ENCODE measurements at regions not wholly inside any gene's neighbourhood (a gene's known extent, or its start where the extent isn't known, plus 50 kb on each side); places are given as distances from the start of the nearest gene placed in this dataset.
"Not testable (repeated sequence)": the region's sequence is repeated elsewhere in the genome, so short reads cannot be mapped to it uniquely, and the experiment has no call there.

DNA sequence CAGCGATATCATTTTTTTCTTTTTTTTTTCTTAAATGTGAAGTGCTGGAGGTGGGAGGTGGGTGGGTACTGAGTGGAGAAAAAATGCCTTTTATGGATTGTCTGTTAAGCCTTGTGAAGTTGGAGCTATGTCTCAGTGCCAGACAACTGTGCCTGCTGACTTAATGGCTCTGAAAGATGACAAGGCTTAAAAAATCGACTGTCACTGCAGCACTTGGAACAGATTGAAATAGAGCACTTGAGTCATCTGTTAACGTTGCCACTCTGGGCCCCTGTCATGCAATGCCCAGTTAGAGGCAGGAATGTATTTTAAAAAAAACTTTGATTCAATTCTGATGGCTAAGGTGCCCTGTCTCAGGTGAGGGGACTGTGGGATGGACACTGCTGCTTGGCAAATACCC, 108.2 kb upstream of the HS3ST2 start:
- Histone ChIP-seq H3K9me3 (no peaks in the 10 kb centered on the region), H3K4me3 (no peak overlapping the region), H3K36me3 (no peaks in the 10 kb centered on the region), H3K27me3 (no peaks in the 10 kb centered on the region)
- DNase-seq: no peak

DNA sequence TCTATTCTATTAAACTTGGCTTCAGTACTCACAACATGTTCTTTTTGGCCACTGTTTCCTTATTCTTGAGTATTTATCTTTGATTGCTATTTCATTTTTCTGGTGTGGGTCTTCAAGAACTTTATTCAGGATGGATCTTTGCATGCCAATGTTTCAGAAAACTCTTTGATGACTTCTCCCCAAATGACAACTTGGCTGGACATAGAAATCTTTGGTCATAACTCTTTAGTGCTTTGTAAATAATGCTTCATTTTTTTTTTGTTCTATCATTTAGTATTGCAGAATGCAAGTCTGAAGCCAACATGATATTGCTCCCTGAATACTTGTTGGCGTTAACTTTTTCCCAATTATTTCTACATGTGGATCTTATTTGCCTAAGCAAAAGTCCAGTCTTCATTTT, 103.6 kb upstream of the HS3ST2 start:
- Histone ChIP-seq H3K4me3 (no peak overlapping the region), H3K27me3 (no peaks in the 10 kb centered on the region), H3K9me3 (peaks cover 21% of the 10 kb centered on the region), H3K36me3 (no peaks in the 10 kb centered on the region)
- DNase-seq: no peak

DNA sequence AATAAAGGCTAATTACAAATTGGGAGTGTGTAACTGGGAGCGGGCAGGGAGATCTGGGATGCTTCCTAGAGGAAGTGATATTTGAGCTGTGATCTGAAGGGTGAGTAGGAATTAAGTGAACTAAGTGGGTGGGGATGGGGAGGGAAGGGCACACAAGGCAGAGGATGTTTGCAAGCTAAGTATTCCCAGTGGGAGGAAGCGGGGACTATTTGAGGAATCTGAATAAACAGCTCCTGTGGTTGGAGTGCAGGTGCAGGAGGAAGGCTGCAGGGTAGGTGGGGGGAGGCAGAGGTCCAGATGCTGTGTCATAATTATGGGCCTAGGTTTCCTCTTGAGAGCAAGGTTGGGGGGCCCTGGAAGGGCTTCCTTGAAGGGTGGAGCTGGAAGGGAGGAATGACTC, 102.1 kb upstream of the HS3ST2 start:
- Histone ChIP-seq H3K4me3 (no peak overlapping the region), H3K36me3 (no peaks in the 10 kb centered on the region)
- no peak for DNase-seq

GRCh38 chr16:22712471-22712870, 101.5 kb upstream of the HS3ST2 start:
- Histone ChIP-seq H3K4me3 (no peak overlapping the region), H3K36me3 (no peaks in the 10 kb centered on the region), H3K9me3 (peaks cover 21% of the 10 kb centered on the region), H3K27me3 (no peaks in the 10 kb centered on the region)
- no peak for DNase-seq

More for the DNA sequence above, 102.1 kb upstream of the HS3ST2 start:
- Histone ChIP-seq H3K9me3 (peaks cover 21% of the 10 kb centered on the region), H3K27me3 (no peaks in the 10 kb centered on the region)

DNA sequence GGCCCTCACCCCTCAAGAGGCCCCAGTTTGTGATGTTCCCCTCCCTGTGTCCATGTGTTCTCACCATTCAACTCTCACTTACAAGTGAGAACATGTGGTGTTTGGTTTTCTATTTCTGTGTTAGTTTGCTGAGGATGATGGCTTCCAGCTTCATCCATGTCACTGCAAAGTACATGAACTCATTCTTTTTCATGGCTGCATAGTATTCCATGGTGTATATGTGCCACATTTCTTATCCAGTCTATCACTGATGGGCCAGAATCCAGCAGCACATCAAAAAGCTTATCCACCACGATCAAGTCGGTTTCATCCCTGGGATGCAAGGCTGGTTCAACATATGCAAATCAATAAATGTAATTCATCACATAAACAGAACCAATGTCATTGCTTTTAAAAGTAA, 95.4 kb upstream of the HS3ST2 start:
- H3K36me3 ChIP-seq, H3K27me3 ChIP-seq, DNase-seq, H3K9me3 ChIP-seq, H3K4me3 ChIP-seq: not testable (repeated sequence)

- Histone ChIP-seq H3K36me3 (no peaks in the 10 kb centered on the region), H3K27me3 (no peaks in the 10 kb centered on the region), H3K4me3 (no peak overlapping the region), H3K9me3 (no peaks in the 10 kb centered on the region; the same call in none of the 2 replicates)
- no peak for DNase-seq
Observed at GRCh38 chr16:22719945-22720344, 94.0 kb upstream of the HS3ST2 start.

DNA sequence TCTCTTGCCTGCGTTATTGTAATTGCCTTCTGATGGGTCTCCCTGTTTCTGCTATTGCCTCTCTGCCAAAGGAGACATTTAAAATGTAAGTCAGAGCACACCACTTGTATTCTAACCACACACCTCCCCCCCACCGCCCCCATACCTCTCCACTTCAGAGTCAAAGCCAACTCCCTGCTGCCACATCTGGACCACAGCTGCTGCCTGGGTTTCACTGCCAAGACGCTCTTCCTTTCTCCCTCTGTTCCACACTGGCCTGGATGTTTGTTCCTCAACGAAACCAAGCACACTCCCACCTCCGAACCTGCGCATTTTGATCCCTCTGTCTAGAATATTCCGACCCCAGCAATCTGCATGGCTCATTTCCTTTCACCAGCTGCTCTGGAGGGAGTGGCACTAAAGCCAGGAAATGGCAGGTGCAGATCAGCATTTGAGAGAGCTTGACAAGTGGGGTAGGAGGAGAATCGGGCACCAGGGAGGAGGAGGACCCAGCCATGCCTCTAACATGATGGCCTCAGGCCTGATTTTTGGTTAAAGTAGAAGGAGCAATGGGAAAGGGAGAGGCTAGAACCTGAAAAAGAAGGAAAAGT, 92.4 kb upstream of the HS3ST2 start:
- no peak overlapping the region for H3K4me3 ChIP-seq
- H3K36me3 ChIP-seq: no peaks in the 10 kb centered on the region
- H3K9me3 ChIP-seq: no peaks in the 10 kb centered on the region; the same call in none of the 2 replicates
- no peak for DNase-seq
- no peaks in the 10 kb centered on the region for H3K27me3 ChIP-seq

DNA sequence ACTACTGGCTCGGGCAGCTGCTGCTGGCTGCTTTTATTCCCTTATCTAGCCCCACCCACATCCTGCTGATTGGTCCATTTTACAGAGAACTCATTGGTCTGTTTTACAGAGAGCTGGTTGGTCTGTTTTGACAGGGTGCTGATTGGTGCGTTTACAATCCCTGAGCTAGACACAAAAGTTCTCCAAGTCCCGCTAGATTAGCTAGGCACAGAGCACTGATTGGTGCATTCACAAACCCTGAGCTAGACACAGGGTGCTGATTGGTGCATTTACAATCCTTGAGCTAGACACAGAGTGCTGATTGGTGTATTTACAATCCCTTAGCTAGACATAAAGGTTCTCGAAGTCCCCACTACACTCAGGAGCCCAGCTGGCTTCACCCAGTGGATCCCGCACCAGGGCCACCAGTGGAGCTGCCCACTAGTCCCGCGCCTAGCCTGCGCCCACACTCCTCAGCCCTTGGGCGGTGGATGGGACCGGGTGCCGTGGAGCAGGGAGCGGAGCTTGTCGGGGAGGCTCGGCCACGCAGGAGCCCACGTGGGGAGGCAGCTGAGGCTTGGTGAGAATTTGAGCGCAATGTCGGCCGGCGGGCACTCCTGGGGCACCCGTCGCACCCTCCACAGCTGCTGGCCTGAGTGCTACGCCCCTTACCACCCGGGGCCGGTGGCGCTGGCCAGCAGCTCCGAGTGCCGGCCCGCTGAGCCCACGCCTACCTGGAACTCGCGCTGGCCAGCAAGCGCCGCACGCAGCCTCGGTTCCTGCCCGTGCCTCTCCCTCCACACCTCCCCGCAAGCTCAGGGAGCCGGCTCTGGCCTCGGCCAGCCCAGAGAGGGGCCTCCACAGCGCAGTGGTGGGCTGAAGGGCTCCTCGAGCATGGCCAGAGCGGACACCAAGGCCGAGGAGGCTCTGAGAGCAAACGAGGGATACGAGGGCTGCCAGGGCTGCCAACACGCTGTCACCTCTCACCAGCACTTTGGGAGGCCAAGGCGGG, 91.1 kb upstream of the HS3ST2 start:
- H3K9me3 ChIP-seq, H3K36me3 ChIP-seq, H3K27me3 ChIP-seq, H3K4me3 ChIP-seq, DNase-seq: not testable (repeated sequence)

GRCh38 chr16:22726868-22727267, 87.1 kb upstream of the HS3ST2 start:
- no peak for DNase-seq
- Histone ChIP-seq H3K4me3 (no peak overlapping the region), H3K27me3 (no peaks in the 10 kb centered on the region; the same call in 1 of the 2 replicates), H3K36me3 (no peaks in the 10 kb centered on the region), H3K9me3 (no peaks in the 10 kb centered on the region; the same call in 1 of the 2 replicates)

DNA sequence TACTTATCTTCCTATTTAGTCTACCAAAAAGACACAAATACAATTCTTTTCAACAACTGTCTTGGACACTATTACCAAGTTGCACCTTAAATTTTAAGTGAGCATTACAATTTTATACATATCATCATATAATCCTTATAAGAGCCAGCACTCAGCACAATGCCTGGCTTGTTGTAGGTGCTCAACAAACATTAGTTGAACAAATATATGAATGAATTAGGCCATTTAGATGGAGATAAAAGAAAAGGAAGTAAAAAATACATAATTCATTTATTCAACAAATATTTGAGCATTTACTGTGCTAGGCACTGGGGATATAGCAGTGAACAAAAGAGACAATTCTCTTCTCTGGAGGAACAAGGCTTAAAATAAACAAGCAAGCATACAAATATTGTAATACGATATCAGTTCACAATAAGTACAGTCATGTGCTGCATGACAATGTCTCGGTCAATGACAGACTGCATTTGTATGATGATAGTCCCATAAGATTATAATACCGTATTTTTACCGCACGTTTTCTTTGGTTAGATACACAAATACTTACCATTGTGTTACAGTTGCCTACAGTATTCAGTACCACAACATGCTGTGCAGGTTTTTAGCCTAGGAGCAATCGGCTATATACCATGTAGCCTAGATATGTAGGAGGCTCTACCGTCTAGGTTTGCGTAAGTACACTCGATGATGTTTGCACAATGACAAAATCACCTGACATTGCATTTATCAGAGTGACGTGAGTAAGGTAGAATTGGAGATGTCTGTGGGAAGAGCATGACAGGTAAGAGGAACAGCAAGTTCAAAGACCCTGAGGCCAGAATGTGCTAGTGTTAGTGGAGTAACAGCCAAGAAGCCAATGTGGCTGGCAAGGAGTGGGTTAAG, 86.4 kb upstream of the HS3ST2 start:
- Histone ChIP-seq H3K4me3 (no peak overlapping the region), H3K9me3 (no peaks in the 10 kb centered on the region; the same call in 1 of the 2 replicates), H3K27me3 (no peaks in the 10 kb centered on the region; the same call in 1 of the 2 replicates), H3K36me3 (no peaks in the 10 kb centered on the region)
- no peak for DNase-seq

- Histone ChIP-seq H3K36me3 (no peaks in the 10 kb centered on the region), H3K9me3 (no peaks in the 10 kb centered on the region), H3K4me3 (no peak overlapping the region), H3K27me3 (no peaks in the 10 kb centered on the region; the same call in 1 of the 2 replicates)
- no peak for DNase-seq
Observed at GRCh38 chr16:22728167-22728836, 85.7 kb upstream of the HS3ST2 start.

DNA sequence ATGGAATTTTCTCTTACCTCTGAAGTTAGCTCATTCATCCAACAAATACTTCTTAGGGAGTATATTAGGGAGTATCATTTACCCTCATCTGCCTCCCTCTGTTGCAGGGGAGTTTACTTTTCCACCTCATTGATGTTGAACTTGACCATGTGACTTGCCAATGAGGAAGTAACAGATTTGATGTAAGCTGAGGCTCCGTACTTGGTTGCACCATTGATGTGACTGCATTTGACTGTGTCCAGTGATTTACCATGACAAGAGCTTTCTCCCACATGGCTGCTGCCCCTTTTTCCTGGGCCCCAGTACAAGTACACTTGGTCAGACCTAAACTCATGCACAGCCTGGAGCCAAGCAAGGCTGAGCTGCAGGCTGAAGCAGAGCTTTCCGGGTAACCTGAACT, 81.6 kb upstream of the HS3ST2 start:
- no peaks in the 10 kb centered on the region; the same call in 1 of the 2 replicates for H3K27me3 ChIP-seq
- H3K9me3 ChIP-seq: no peaks in the 10 kb centered on the region
- no peak for DNase-seq
- H3K4me3 ChIP-seq: no peak overlapping the region
- H3K36me3 ChIP-seq: no peaks in the 10 kb centered on the region

GRCh38 chr16:22732959-22733358, 81.0 kb upstream of the HS3ST2 start:
- Histone ChIP-seq H3K27me3 (no peaks in the 10 kb centered on the region; the same call in 1 of the 2 replicates), H3K4me3 (no peak overlapping the region), H3K9me3 (no peaks in the 10 kb centered on the region), H3K36me3 (no peaks in the 10 kb centered on the region)
- DNase-seq: no peak

GRCh38 chr16:22734368-22734767, 79.6 kb upstream of the HS3ST2 start:
- Histone ChIP-seq H3K9me3 (no peaks in the 10 kb centered on the region), H3K4me3 (no peak overlapping the region), H3K27me3 (no peaks in the 10 kb centered on the region; the same call in 1 of the 2 replicates), H3K36me3 (no peaks in the 10 kb centered on the region)
- DNase-seq: no peak

- DNase-seq: no peak
- Histone ChIP-seq H3K9me3 (no peaks in the 10 kb centered on the region), H3K36me3 (no peaks in the 10 kb centered on the region), H3K4me3 (no peak overlapping the region), H3K27me3 (peaks cover 2% of the 10 kb centered on the region; the same call in 1 of the 2 replicates)
Observed at GRCh38 chr16:22736791-22737190, 77.2 kb upstream of the HS3ST2 start.

DNA sequence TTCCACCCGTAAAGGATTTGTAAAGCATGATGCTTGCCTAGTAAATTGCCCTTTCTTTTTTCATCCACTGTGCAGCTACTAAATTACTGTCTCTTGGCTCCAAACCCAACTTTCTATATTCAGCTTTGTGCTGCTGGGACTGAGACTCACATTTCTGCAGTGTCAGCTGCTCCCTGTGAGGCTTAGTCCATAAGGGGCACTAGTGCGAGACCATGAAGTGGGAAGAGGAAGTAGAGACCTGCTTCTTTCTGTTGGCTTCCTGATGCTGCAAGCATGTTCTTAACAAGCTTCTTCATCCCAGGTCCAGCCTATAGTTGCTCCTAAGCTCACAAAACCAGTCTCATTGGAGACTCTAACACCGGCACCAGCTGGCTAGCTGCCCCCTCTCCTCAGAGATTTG, 74.9 kb upstream of the HS3ST2 start:
- no peak for DNase-seq
- Histone ChIP-seq H3K36me3 (no peaks in the 10 kb centered on the region), H3K9me3 (no peaks in the 10 kb centered on the region), H3K27me3 (peaks cover 2% of the 10 kb centered on the region; the same call in 1 of the 2 replicates), H3K4me3 (no peak overlapping the region)
